HG02885 (cell line): ENCODE measurements at regions not wholly inside any gene's neighbourhood (a gene's known extent, or its start where the extent isn't known, plus 50 kb on each side); places are given as distances from the start of the nearest gene placed in this dataset.

Experiments used
- ATAC-seq: cut with Tn5 transposase; IDR thresholded peaks from one replicate; pipeline ENCODE4 v1.9.1; 2021; ENCODE audit warnings: mild to moderate bottlenecking; ENCODE audit not compliant: unreplicated experiment, poor library complexity

- ATAC-seq, result no peak
Measured at GRCh38 chr12:130098301-130099005, 63.8 kb upstream of the FZD10 start.

GRCh38 chr12:130100634-130101362 is 61.5 kb upstream of the FZD10 start:
- no peak for ATAC-seq

DNA sequence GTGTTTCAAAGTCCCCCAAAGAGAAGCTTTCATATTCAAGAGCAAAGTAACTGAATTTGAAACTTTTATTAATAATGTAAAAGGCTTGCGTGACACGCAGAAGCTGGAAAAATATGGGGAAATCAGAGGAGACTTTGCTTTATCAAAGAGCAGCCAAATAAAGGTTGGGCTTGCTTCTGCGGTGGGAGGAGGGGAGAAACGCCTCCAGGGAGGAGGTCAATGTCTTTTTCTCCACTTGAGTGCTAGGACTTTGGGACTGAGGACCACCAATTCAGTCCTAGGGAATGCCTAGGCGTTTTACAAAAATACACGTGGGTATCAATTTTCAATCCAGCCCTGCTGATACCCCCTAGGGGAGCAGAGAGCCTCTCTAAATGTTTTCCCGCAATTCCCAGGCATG is 60.9 kb upstream of the FZD10 start:
- ATAC-seq, result no peak

DNA sequence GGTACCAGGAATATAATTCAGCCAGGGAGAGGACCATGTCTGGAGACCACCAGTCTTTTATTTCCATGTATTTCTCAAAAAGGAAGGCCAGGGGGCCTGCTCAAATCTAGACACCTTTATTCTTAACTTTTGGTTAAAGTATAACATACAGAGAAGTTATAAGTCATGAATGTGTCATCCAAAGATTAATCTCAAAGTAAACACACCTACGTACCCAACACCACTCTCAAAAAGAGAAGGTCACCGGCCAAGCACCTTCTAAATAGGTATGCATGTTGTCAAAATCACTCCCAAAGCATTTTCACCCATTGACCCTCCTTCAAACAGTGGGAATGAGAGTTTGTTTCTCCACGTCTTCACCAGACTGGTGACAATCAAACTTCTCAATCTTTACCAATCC is 60.0 kb upstream of the FZD10 start:
- no peak for ATAC-seq

- ATAC-seq, result no peak
Measured at GRCh38 chr12:130104571-130105106, 57.6 kb upstream of the FZD10 start.

GRCh38 chr12:130109062-130109945 is 53.0 kb upstream of the FZD10 start:
- ATAC-seq, result no peak

- ATAC-seq, result no peak
Measured at GRCh38 chr12:130110914-130111313, 51.4 kb upstream of the FZD10 start.

- no peak for ATAC-seq
Measured at GRCh38 chr12:130111965-130112496, 50.2 kb upstream of the FZD10 start.
